ENCODE measurements at regions not wholly inside any gene's neighbourhood (a gene's known extent, or its start where the extent isn't known, plus 50 kb on each side); places are given as distances from the start of the nearest gene placed in this dataset.

DNA sequence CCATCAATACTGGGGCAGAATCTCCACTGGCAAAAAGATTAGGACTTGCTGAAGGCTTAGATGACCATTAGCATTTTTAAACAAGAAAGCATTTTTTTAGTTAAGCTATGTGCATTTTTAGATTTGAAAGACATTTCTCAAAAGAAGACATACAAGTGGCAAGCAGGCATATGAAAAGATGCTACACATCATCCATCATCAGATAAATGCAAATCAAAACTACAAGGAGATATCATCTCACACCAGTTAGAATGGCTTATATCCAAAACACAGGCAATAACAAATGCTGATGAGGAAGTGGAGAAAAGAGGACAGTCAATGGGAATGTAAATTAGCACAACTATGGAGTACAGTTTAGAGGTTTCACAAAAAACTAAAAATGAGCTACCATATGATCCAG lies 195.6 kb upstream of the TNC start:
- in situ Hi-C loops (cut with HindIII; ENCODE audit: extremely low pct_ligation_motif_present, low pct_unique_long_range_greater_than_20kb) (no loop called here), intact Hi-C loops (cut with micrococcal nuclease; ENCODE audit: unreplicated experiment) (no loop called here)
- Histone ChIP-seq H3K4me2 (ENCODE audit: low read depth, low read length) (no peak overlapping the region), H3K4me3 (replicated peaks in 1 of 3; ENCODE audit: insufficient read depth in 1 of 3, low read depth in 2 of 3, low read length in 3 of 3) (no peak overlapping the region), H3K79me2 (ENCODE audit: insufficient read depth, low read length) (no peaks in the 10 kb centered on the region), H3K27ac (ENCODE audit: extremely low read length, insufficient read depth, low read length) (no peak overlapping the region), H3K4me1 (ENCODE audit: insufficient read depth, low read length) (no peaks in the 10 kb centered on the region), H2AFZ (ENCODE audit: low read length) (no peak overlapping the region), H3K27me3 (ENCODE audit: control insufficient read depth in 1 of 2, insufficient read depth in 2 of 2, low read length in 2 of 2) (no peaks in the 10 kb centered on the region), H4K20me1 (ENCODE audit: insufficient read depth, low read length) (no peaks in the 10 kb centered on the region), H3K9me3 (ENCODE audit: low read length) (peaks cover 14% of the 10 kb centered on the region), H3K36me3 (replicated peaks in 1 of 2; ENCODE audit: control insufficient read depth in 1 of 2, insufficient read depth in 2 of 2, low read length in 2 of 2) (no peaks in the 10 kb centered on the region), H3K9ac (ENCODE audit: insufficient read depth, low read depth, low read length) (no peak overlapping the region)
- DNase-seq (ENCODE audit: low spot score) (no peak), FAIRE-seq (no peak), ATAC-seq (no peak)
- no TSS peak for BruUV-seq (replicated peaks)
- ChIA-PET CTCF (ENCODE audit: low intra/inter-chr PET ratio, low total read pairs) (no interaction called here), POLR2A (no interaction called here)
- TF ChIP-seq ZNF326 (CRISPR knock-in tag; IDR thresholded peaks at IDR 0.05; ENCODE audit: borderline replicate concordance) (no peak), EEA1 (CRISPR knock-in tag; IDR thresholded peaks at IDR 0.05; ENCODE audit: borderline replicate concordance) (no peak), RBM22 (optimal IDR thresholded peaks at IDR 0.05; ENCODE audit: low read length) (no peak), ZSCAN22 (CRISPR knock-in tag; IDR thresholded peaks at IDR 0.05) (no peak)

DNA sequence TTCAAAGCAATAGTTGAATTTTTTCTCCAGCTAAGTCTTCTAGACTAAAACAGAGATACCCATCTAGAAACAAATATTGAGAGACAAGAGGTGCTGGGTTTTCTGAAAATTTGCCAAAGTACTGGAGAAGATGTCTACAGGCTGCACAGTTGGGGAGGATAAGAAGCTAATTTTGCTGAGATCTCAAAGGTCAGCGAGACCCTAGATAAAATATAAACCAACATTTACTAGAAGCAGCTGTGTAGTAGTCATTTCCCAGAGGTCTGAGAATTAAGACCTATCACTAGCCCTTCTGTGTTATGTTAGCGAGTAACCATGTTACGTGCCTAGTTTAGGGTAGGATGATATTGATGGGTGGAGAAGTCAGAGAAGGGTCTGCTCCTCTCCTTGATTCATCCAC lies 208.5 kb upstream of the TNC start:
- H3K4me1 ChIP-seq (ENCODE audit: insufficient read depth, low read length) = no peaks in the 10 kb centered on the region
- H3K36me3 ChIP-seq (replicated peaks in 1 of 2; ENCODE audit: control insufficient read depth in 1 of 2, insufficient read depth in 2 of 2, low read length in 2 of 2) = no peaks in the 10 kb centered on the region
- in situ Hi-C loops (cut with HindIII; ENCODE audit: extremely low pct_ligation_motif_present, low pct_unique_long_range_greater_than_20kb) (no loop called here), intact Hi-C loops (cut with micrococcal nuclease; ENCODE audit: unreplicated experiment) (no loop called here)
- POLR2A ChIA-PET = no interaction called here
- BruUV-seq (replicated peaks) = no TSS peak
- ATAC-seq (no peak), FAIRE-seq (no peak), DNase-seq (ENCODE audit: low spot score) (no peak)
- no peak overlapping the region for H2AFZ ChIP-seq (ENCODE audit: low read length)
- CTCF ChIA-PET (ENCODE audit: low intra/inter-chr PET ratio, low total read pairs) = no interaction called here
- H3K4me2 ChIP-seq (ENCODE audit: low read depth, low read length) = no peak overlapping the region
- H3K9ac ChIP-seq (ENCODE audit: insufficient read depth, low read depth, low read length) = no peak overlapping the region
- H3K27ac ChIP-seq (ENCODE audit: extremely low read length, insufficient read depth, low read length) = no peak overlapping the region
- 30% methylated on average over 3 of the region's 3 CpGs for WGBS (ENCODE audit: low lambda C conversion rate)
- no peaks in the 10 kb centered on the region for H3K9me3 ChIP-seq (ENCODE audit: low read length)
- H3K27me3 ChIP-seq (ENCODE audit: control insufficient read depth in 1 of 2, insufficient read depth in 2 of 2, low read length in 2 of 2) = no peaks in the 10 kb centered on the region
- H3K4me3 ChIP-seq (replicated peaks in 1 of 3; ENCODE audit: insufficient read depth in 1 of 3, low read depth in 2 of 3, low read length in 3 of 3) = no peak overlapping the region
- no peaks in the 10 kb centered on the region for H3K79me2 ChIP-seq (ENCODE audit: insufficient read depth, low read length)
- no peaks in the 10 kb centered on the region for H4K20me1 ChIP-seq (ENCODE audit: insufficient read depth, low read length)
- no peak for TF ChIP-seq ZNF235 (CRISPR knock-in tag; IDR thresholded peaks at IDR 0.05; ENCODE audit: borderline replicate concordance)
- TF ChIP-seq ZNF674 (CRISPR knock-in tag; IDR thresholded peaks at IDR 0.05; ENCODE audit: low read depth) = no peak
- TF ChIP-seq TGIF2 (CRISPR knock-in tag; IDR thresholded peaks at IDR 0.05) = no peak
- TF ChIP-seq, protein P1, sequence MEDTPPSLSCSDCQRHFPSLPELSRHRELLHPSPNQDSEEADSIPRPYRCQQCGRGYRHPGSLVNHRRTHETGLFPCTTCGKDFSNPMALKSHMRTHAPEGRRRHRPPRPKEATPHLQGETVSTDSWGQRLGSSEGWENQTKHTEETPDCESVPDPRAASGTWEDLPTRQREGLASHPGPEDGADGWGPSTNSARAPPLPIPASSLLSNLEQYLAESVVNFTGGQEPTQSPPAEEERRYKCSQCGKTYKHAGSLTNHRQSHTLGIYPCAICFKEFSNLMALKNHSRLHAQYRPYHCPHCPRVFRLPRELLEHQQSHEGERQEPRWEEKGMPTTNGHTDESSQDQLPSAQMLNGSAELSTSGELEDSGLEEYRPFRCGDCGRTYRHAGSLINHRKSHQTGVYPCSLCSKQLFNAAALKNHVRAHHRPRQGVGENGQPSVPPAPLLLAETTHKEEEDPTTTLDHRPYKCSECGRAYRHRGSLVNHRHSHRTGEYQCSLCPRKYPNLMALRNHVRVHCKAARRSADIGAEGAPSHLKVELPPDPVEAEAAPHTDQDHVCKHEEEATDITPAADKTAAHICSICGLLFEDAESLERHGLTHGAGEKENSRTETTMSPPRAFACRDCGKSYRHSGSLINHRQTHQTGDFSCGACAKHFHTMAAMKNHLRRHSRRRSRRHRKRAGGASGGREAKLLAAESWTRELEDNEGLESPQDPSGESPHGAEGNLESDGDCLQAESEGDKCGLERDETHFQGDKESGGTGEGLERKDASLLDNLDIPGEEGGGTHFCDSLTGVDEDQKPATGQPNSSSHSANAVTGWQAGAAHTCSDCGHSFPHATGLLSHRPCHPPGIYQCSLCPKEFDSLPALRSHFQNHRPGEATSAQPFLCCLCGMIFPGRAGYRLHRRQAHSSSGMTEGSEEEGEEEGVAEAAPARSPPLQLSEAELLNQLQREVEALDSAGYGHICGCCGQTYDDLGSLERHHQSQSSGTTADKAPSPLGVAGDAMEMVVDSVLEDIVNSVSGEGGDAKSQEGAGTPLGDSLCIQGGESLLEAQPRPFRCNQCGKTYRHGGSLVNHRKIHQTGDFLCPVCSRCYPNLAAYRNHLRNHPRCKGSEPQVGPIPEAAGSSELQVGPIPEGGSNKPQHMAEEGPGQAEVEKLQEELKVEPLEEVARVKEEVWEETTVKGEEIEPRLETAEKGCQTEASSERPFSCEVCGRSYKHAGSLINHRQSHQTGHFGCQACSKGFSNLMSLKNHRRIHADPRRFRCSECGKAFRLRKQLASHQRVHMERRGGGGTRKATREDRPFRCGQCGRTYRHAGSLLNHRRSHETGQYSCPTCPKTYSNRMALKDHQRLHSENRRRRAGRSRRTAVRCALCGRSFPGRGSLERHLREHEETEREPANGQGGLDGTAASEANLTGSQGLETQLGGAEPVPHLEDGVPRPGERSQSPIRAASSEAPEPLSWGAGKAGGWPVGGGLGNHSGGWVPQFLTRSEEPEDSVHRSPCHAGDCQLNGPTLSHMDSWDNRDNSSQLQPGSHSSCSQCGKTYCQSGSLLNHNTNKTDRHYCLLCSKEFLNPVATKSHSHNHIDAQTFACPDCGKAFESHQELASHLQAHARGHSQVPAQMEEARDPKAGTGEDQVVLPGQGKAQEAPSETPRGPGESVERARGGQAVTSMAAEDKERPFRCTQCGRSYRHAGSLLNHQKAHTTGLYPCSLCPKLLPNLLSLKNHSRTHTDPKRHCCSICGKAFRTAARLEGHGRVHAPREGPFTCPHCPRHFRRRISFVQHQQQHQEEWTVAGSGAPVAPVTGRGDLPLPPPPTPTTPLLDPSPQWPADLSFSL (CRISPR knock-in tag; IDR thresholded peaks at IDR 0.05) = no peak
- TF ChIP-seq ZC3H4 (CRISPR knock-in tag; IDR thresholded peaks at IDR 0.05; ENCODE audit: borderline replicate concordance) = no peak
- TF ChIP-seq, protein P2, sequence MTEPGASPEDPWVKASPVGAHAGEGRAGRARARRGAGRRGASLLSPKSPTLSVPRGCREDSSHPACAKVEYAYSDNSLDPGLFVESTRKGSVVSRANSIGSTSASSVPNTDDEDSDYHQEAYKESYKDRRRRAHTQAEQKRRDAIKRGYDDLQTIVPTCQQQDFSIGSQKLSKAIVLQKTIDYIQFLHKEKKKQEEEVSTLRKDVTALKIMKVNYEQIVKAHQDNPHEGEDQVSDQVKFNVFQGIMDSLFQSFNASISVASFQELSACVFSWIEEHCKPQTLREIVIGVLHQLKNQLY (CRISPR knock-in tag; IDR thresholded peaks at IDR 0.05) = no peak
- no peak for TF ChIP-seq ZSCAN31 (CRISPR knock-in tag; IDR thresholded peaks at IDR 0.05; ENCODE audit: low read depth)
- no peak for TF ChIP-seq MEIS1 (CRISPR knock-in tag; IDR thresholded peaks at IDR 0.05; ENCODE audit: borderline replicate concordance)
- TF ChIP-seq NFKB2 (CRISPR knock-in tag; IDR thresholded peaks at IDR 0.05; ENCODE audit: borderline replicate concordance) = no peak
- no peak for TF ChIP-seq HIVEP1 (CRISPR knock-in tag; IDR thresholded peaks at IDR 0.05)
- TF ChIP-seq HOXA7 (CRISPR knock-in tag; IDR thresholded peaks at IDR 0.05) = no peak
